ENCODE measurements at regions not wholly inside any gene's neighbourhood (a gene's known extent, or its start where the extent isn't known, plus 50 kb on each side); places are given as distances from the start of the nearest gene placed in this dataset.

DNA sequence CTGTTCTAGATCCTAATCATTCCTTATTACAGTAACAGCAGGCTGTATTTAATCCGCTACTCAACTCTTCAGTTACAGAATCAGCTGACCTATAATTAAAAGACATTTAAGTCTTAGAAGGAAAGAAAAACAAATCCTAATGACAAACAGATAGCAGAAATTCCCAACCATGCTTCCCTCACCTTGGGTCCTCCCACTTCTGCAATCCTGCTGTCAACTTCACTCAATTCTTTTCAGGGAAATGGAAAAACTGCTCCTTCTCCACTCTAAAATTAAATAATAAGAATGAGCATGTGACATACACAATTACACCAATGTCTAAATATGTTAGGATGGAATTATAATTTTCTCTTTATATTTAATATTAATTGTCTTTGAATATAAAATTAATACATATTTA, 182.6 kb upstream of the LYPLAL1 start:
- peak; percentile 64 for DNase-seq (ENCODE audit: low read depth)

DNA sequence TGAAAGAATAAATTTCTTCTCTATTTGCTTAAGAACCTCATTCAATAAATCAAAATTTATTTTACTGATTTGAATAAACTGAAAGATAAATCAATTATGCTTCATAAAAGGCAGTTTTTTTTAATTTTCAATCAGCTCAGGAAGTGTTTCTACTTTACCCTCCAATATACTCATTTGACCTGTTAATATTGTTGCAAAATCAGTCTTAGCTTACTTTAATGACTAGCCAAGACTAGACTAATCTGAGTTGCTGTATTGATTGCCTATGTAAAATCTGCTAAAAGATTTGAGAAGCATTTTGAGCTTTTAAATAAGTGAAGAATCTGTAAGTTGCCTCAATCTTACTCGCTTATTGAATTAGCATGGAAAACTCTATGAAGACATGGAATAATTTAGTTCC, 179.1 kb upstream of the LYPLAL1 start:
- no peak for DNase-seq (ENCODE audit: low read depth)

DNA sequence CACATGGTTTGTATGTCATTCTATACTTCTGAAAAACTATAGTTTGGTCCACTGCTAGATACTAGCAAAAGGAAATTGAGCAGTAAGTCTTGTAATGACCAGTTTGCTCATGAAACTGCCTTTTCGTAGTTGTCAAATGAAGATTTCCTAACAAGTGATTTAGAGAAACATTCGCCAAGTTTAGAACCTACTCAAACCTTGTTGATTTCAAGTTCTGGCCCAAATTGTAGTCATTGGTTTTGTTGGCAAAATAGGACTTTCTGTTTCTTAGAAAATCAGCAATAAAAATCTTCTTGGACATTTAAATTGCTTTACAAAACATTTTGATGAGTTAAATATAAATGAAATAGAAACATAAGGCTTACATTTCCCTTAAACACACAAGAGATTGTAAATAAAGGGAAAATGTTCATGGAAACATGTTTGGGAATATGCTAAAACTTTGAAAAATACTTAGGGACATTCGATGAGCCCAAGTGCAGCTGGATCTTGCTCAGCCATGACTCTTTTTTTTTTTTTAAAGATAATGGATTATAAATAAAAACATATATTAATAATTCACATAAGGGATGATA, 178.5 kb upstream of the LYPLAL1 start:
- no peak for DNase-seq (ENCODE audit: low read depth)

DNA sequence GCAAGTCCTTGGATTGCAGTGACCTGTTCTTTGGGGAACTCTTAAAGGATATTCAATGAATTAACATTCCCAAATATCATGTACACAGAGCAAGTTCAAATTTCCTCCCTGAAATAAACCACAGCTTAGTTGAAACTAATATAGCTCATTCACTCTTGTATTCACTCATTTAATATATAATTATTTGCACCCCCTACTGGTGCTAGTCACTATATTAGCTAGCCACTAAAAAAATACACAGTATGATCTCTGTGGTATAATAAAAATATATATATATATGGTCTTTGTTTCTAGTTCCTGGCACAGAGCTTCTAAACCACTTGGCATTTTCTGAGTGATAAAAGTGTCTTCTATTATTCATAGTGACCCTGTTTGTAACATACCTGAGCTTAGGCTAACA, 177.3 kb upstream of the LYPLAL1 start:
- peak; percentile 5 for DNase-seq (ENCODE audit: low read depth)

DNA sequence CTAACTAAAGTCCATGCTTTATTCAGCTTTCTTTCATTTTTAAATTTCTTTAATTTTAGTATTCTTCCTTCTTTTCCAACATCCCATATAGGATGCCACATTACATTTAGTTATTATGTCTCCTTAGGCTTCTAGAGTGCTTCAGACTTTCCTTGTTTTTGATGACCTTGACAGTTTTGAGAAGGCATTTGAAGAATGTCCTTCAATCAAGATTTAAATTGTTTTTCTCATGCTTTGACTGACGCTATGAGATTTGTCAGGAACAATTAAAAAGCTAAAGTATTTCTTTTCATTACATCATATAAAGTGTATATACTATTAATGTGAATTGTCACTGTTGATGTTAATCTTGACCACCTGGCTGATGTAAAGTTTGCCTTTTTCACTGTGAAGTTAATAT, 173.7 kb upstream of the LYPLAL1 start:
- no peak for DNase-seq (ENCODE audit: low read depth)

DNA sequence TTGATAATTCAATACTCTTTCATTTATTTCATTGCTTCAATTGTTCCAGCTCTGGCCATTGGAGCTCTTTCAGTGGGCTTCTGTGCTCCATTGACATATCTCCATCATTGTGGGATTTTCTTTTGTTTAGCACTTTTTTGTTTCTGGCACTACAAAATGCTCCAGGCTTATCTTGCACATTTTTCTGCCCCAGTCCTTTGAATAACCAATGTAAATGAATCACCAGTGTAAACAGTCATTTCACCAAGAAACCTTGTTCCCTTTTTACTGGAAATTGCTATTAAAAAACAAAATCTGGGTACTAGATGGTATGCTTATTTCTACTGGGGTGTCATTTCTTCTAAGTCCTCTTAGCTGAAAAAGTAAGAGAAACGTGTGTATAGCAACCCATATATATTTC, 173.0 kb upstream of the LYPLAL1 start:
- peak; percentile 5 for DNase-seq (ENCODE audit: low read depth)

DNA sequence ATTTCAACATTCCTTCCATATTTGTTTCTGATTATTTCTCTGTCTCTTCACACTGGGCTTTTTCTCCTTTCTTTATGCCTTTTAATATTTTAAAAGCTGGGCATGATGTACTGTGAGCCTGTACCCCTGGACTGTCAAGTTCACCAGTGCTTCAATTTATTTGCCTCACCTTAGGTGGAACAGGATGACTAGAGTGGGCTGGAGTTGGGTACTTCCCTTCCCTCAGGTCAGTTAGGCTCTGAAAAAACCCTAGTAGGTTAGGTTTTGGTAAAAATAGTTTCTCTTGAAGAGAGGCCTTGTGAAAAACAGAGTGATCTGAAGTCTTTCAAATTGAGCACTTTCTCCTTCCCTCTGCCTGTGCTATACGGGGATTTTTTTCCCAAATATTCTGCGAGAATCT, 163.0 kb upstream of the LYPLAL1 start:
- DNase-seq (ENCODE audit: low read depth): no peak

DNA sequence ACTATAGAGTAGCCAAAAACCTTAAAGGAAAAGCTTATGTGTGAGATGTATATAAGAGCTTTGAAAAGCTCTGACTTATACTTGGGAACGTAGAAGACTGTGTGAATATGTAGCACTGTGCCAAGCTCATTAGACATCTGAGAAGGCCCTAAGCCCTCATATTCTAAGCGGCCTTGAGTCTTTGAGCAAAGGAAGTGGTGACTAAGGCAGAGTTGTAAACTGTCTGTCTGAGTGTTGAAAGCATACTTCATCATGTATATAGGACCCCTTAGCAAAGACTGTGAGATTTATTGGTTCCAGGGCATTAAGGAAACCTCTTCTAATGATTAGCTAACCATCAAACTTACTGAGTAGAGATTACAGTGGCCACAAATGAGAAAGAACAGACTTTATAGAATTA, 153.3 kb upstream of the LYPLAL1 start:
- peak; percentile 25 for DNase-seq (ENCODE audit: low read depth)

DNA sequence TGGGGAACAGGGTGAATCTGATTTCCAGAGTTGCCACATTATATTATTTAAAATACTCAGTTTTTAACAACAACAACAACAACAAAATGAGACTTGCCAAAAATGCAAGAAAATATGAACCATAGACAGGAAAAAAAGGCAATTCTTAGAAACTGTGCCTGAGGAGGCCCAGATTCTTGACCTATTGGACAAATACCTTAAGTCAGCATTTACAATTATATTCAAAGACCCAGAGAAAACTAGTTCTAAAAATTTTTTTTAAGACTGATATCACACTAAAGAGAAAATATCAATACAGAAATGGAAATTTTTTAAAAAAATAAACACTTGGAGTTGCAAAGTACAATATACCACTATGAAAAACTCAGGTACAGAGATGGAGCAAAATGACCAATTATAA, 152.8 kb upstream of the LYPLAL1 start:
- no peak for DNase-seq (ENCODE audit: low read depth)

DNA sequence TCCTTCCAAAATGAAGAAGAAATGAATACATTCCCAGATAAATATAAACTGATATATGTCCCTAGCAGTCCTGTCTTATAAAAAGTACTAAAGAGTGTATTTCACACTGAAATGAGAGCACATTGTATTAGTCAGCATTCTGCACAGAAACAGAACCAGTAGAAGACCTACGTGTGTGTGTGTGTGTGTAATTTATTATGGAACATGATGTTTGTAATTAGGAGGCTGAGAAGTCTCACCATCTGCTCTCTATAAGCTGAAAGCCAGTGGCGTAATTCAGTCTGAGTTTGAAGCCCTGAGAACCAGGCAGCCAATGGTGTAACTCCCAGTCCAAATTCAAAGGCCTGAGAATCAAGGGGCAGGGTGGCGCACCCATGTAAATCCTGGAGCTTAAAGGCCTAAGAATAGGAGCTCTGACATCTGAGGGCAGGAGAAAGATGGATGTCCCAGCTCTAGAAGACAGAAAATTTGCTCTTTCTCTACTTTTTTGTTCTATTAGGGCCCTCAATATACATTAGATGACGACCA, 146.5 kb upstream of the LYPLAL1 start:
- DNase-seq (ENCODE audit: low read depth): no peak

DNA sequence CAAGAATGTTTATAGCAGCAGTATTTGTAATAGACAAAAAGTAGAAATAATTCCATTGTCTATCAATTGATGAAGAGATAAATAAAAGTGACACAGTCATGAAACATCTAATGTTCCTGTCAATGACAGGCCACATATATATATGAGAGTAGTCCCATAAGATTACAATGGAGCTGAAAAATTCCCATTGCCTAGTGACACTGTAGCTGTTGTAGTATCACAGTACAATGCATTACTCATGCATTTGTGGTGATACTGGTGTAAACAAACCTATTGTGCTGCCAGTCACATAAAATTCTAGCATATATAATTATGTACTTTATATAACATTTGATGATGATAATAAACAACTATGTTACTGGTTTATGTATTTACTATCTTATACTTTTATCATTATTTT, 141.9 kb upstream of the LYPLAL1 start:
- no peak for DNase-seq (ENCODE audit: low read depth)

DNA sequence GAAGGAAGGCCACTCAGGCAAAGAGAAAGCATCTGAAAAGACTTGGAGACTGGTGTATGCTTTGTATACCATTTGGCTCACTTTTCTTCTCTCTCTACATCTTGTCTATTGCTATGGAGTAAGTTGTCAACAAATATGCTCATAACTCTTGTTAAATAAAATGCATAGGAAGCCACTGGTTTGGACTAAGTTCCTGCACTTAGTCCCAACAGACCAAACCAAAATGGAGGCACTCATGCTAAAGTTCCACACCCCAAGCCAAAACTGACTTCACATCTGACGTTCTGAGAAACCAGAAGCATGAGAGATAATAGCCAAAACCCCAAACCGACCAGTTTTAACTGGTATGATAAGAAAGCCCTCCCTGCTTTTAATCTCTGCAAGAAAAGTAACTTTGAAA, 135.3 kb upstream of the LYPLAL1 start:
- no peak for DNase-seq (ENCODE audit: low read depth)

DNA sequence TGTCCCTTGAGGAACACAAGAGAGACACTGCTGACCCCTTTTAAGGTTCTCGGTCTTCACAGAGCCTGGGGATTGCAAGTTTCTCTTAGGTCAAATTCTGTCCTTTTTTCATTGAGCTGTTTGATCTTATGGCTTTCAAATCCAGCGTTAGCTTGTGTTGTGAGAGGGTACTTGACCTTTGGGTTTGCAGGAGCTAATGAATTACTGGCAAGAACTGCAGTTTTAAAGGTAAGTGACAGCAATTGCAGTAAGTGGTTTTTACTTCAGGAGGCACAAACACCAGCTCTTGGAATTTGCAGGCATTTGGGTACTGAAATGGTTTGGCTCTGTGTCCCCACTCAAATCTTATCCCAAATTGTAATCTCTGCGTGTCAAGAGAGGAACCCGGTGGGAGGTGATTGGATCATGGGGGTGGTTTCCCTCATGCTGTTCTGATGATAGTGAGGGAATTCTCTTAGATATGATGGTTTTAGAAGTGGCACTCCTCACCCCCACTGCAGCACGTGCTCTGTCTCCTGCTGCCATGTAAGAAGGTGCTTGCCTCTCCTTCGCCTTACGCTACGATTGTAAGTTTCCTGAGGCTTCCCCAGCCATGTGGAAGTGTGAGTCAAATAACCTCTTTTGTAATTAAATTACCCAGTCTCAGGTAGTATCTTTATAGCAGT, 134.5 kb upstream of the LYPLAL1 start:
- no peak for DNase-seq (ENCODE audit: low read depth)

DNA sequence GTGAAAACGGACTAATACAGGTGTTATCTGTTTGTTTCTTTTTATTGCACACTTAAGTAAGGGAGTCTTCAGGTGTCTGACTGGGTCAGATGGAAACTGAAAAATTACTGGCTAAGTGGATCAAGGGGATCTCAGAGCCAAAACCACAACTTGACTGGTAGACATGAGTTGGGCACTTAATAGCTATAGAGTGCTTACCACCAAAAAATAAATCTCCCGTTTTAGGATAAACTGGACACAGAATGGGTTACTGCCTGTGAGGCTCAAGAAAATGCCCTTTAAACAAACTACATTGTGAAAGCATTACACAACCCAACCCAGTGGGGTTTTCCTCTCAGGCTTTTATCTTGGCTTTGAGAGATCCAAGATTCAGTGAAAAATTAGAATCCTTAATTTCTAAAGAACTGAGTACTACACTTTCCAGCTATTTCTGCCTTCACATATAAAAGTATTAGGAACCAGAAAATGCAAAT, 134.0 kb upstream of the LYPLAL1 start:
- no peak for DNase-seq (ENCODE audit: low read depth)

DNA sequence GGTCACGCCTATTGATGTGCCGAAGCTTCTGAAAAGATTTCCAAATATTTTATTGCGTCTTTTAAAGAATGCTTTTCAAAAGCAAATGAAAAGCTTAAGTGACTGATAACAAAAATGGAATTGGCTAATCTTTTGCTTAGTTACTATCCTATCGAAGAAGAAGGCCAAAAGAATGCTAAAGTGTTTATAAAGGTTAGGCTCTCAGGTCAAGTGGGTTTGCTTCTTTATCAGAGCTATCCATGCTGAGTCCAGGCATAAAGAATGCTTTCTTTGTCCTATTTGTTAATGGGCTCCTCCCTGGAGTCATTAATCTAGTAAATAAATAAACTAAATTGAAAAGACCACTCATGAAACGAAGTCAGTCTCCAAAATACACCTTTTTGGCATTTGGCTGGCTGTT, 133.4 kb upstream of the LYPLAL1 start:
- DNase-seq (ENCODE audit: low read depth): no peak

DNA sequence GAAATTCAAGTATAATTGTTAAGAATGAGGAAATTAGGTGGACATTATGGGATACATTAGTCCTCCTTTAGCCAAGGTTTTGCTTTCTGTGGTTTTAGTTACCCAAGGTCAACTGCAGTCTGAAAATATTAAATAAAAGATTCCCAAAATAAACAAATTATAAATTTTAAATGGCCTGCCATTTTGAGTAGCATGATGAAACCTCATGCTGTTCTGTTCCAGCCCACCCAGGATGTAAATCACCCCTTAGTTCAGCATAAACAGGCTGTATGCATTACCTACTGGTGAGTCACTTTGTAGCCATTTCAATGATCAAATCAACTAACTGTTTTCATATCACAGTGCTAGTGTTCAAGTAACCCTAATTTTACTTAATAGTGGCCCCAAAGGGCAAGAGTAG, 132.5 kb upstream of the LYPLAL1 start:
- DNase-seq (ENCODE audit: low read depth): peak; percentile 67

DNA sequence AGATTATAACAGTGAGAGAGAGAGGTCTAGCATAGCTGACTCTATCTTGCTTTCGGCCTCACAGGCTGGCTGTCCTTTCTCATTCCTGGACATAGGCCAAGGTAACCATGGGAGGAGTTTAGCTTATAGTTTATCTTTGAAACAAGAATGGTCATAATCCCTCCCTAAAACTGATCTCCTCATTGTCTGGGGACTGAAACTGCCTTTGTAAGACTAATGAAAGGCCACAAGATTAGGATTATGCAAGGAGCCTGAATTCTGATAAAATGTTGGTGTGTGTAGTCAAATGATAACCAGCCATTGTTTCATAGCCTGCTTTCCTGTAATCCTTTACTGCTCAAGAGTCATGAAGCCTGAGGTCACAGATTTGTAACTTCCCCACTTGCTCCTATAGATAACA, 131.9 kb upstream of the LYPLAL1 start:
- peak; percentile 31 for DNase-seq (ENCODE audit: low read depth)

DNA sequence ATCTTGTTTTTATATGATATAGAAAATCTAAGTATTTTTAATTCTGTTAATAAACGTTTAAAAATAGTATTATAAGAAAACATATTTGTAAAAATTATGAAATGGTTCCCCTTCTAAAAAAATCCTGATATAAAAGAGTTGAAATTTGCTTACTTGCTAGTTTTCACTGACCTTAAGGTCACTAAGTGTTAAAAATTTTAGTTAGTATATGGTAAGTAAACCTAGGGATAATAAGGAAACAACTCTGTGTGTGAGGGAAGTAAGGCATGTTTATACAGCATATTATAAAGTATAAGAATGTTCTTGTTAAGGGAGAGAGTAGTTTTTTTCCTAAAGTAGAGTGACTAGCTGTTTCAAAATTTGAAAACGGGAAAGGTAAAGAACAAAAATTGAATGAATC, 130.9 kb upstream of the LYPLAL1 start:
- DNase-seq (ENCODE audit: low read depth): no peak

DNA sequence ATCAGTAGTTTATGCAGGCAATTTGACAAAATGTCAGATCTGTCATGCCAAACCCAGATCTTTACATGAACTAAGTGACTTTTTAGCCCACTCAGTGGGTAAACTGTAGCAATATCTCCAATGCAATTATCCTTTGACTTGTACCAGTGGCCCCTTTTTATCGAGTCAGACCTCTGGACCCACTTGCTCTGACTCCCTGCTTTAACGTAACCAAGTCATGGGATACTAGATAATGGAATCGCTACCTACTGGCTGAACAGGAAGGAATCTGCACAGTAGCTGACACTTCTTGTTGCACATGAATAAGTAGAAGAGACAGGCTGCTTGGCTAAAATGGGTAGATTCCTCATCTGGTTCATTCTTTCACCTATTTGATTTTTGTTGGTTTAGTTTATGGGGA, 128.4 kb upstream of the LYPLAL1 start:
- DNase-seq (ENCODE audit: low read depth): no peak

DNA sequence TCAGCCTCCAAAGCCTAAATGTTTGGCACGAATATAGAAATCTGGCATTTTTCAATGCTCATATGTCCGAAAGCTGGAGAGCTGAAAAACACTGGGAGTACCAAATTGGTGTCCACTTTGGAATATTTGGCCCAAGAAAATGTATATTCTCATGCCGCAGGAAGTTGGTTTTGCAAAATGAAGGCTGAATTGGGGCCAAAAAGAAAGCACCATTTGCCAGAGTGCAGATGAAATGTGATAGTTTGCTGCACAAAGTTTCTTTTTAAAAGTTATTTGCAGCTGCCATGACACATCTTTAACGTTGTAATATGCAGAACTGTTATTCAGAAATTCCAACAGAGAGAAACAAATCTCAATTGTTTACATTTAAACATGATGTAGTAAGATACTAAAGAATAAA, 124.2 kb upstream of the LYPLAL1 start:
- no peak for DNase-seq (ENCODE audit: low read depth)

DNA sequence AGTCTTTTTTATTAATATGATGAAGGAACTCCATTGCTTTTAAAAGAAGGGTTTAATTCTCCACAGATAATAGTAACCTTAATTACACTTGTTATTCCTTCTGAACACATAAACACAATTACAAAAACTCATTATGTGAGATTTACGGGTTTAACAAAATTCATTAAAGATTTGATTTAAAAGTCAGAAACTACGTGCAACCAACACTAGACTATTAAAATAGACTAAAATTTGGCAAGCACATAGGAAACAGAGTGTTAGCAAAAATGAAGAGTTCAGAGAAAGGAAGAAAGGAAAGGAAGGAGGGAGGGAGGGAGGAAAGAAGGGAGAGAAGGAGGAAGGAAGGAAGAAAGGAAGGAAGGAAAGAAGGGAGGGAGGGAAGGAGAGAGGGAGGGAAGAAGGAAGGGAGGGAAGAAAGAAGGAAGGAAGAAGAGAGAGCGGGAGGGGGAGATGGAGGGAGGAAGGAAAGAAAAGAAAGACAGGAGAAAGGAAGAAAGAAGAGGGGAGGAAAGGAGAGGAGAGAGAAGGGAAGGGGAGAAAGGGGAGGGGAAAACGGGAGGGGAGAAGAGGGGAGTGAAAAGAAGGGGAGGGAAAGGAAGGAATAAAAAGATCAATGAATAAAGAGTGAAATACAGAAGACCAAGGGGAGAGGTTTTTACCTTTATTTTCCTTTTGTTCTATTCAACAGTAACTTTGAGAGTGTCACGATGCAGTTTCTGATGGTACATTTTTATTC, 123.4 kb upstream of the LYPLAL1 start:
- DNase-seq (ENCODE audit: low read depth): no peak

DNA sequence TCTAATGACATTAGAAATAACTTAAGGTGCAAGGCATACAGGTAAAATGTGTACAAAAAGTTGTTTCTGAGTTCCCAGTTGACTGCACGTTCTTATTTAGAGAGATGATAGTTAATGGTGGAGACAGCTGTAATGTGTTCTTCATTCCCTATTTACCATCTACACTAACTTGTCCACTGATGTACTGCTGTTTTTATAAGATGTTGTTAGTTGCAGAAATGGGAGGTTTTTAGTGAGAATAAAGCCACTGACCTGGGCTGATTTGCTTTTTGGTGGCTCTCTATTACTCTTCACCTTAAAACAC, 122.9 kb upstream of the LYPLAL1 start:
- no peak for DNase-seq (ENCODE audit: low read depth)

DNA sequence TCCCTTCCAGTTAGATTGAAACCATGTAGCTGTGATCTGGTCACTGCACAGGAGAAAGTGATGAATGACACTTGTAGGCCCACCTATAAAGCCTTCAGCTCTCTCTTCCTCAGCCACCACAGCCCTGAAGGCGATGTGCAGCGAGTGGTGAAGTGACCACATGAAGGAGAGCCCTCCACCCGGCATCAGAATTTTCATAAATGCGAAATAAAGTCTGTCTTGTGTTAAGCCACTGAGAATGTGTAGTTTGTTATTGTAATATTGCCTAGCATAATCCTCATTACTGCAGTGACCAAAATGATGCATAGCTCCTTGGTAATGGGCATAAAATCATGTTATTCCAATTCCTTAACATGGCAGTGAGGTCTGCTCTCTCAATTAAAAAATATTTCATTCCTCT, 122.1 kb upstream of the LYPLAL1 start:
- DNase-seq (ENCODE audit: low read depth): no peak

Measured in EH (cell line).